Parathyroid adenoma (tissue), 2 donors: ENCODE measurements at regions not wholly inside any gene's neighbourhood (a gene's known extent, or its start where the extent isn't known, plus 50 kb on each side); places are given as distances from the start of the nearest gene placed in this dataset.

Experiments used
- H2AFZ ChIP-seq: fragments of 300-600 bp; sonication (generic); one replicate; pipeline ENCODE4 v1.7.0; 2017; ENCODE audit warnings: antibody characterized with exemption, mild to moderate bottlenecking
- H3K27ac ChIP-seq: fragments of 300-600 bp; sonication (generic); one replicate; pipeline ENCODE4 v1.7.0; 2017
- H3K27me3 ChIP-seq: fragments of 300-600 bp; sonication (generic); one replicate; pipeline ENCODE4 v1.7.0; 2017; ENCODE audit warnings: low read length; ENCODE audit not compliant: control insufficient read depth, insufficient read depth
- H3K36me3 ChIP-seq: fragments of 300-600 bp; sonication (generic); one replicate; pipeline ENCODE4 v1.7.0; 2017; ENCODE audit warnings: low read length; ENCODE audit not compliant: control insufficient read depth, insufficient read depth
- H3K4me1 ChIP-seq: fragments of 300-600 bp; sonication (generic); one replicate; pipeline ENCODE4 v1.7.0; 2017; ENCODE audit warnings: control low read depth
- H3K4me2 ChIP-seq: fragments of 300-600 bp; sonication (generic); one replicate; pipeline ENCODE4 v1.7.0; 2017; ENCODE audit warnings: low read length
- H3K4me3 ChIP-seq: fragments of 300-600 bp; sonication (generic); one replicate; pipeline ENCODE4 v1.7.0; 2017; ENCODE audit warnings: low read depth, low read length
- H3K79me2 ChIP-seq: fragments of 300-600 bp; sonication (generic); one replicate; pipeline ENCODE4 v1.7.0; 2017; ENCODE audit warnings: control low read depth
- H3K9ac ChIP-seq: fragments of 300-600 bp; sonication (generic); one replicate; pipeline ENCODE4 v1.7.0; 2017; ENCODE audit warnings: mild to moderate bottlenecking
- H3K9me3 ChIP-seq: fragments of 300-600 bp; sonication (generic); one replicate; pipeline ENCODE4 v1.7.0; 2017; ENCODE audit warnings: low read length; ENCODE audit not compliant: control insufficient read depth
- CTCF ChIP-seq: fragments of 300-600 bp; sonication (generic); IDR thresholded peaks from one replicate; pipeline ENCODE4 v1.7.0; 2017; ENCODE audit warnings: antibody characterized with exemption, mild to moderate bottlenecking
- donor health status: primary hyperparathyroidism.

GRCh38 chr9:27659571-27659970 lies 86.3 kb upstream of the C9orf72 start:
- Histone ChIP-seq H3K9me3 (no peaks in the 10 kb centered on the region), H3K4me1 (no peaks in the 10 kb centered on the region), H3K9ac (no peak overlapping the region), H2AFZ (no peak overlapping the region), H3K79me2 (no peaks in the 10 kb centered on the region), H3K36me3 (no peaks in the 10 kb centered on the region), H3K27me3 (no peaks in the 10 kb centered on the region), H3K4me2 (no peak overlapping the region), H3K4me3 (no peak overlapping the region), H3K27ac (no peak overlapping the region)
- TF ChIP-seq CTCF, result no peak

GRCh38 chr9:27660148-27660547 lies 86.9 kb upstream of the C9orf72 start:
- Histone ChIP-seq H3K4me2 (no peak overlapping the region), H3K9ac (no peak overlapping the region), H3K36me3 (no peaks in the 10 kb centered on the region), H3K9me3 (no peaks in the 10 kb centered on the region), H3K79me2 (no peaks in the 10 kb centered on the region), H3K27ac (no peak overlapping the region), H3K27me3 (no peaks in the 10 kb centered on the region), H2AFZ (no peak overlapping the region), H3K4me3 (no peak overlapping the region), H3K4me1 (no peaks in the 10 kb centered on the region)
- TF ChIP-seq CTCF, result no peak

- no peaks in the 10 kb centered on the region for H3K79me2 ChIP-seq
- no peak overlapping the region for H3K9ac ChIP-seq
- no peak overlapping the region for H3K4me3 ChIP-seq
- TF ChIP-seq CTCF, result no peak
- H3K4me2 ChIP-seq, result no peak overlapping the region
- no peak overlapping the region for H3K27ac ChIP-seq
- no peaks in the 10 kb centered on the region for H3K4me1 ChIP-seq
- no peaks in the 10 kb centered on the region for H3K36me3 ChIP-seq
- H2AFZ ChIP-seq, result no peak overlapping the region
- no peaks in the 10 kb centered on the region for H3K27me3 ChIP-seq
- H3K9me3 ChIP-seq, result no peaks in the 10 kb centered on the region
These were observed 90.2 kb upstream of the C9orf72 start for GRCh38 chr9:27663526-27663925.

- no peaks in the 10 kb centered on the region for H3K36me3 ChIP-seq
- H3K27ac ChIP-seq, result no peak overlapping the region
- no peaks in the 10 kb centered on the region for H3K4me1 ChIP-seq
- no peak overlapping the region for H3K9ac ChIP-seq
- no peaks in the 10 kb centered on the region for H3K79me2 ChIP-seq
- TF ChIP-seq CTCF, result no peak
- no peak overlapping the region for H3K4me2 ChIP-seq
- H3K9me3 ChIP-seq, result no peaks in the 10 kb centered on the region
- H2AFZ ChIP-seq, result no peak overlapping the region
- no peaks in the 10 kb centered on the region for H3K27me3 ChIP-seq
- no peak overlapping the region for H3K4me3 ChIP-seq
These were observed 91.0 kb upstream of the C9orf72 start for GRCh38 chr9:27664121-27664779.

GRCh38 chr9:27665136-27665535 lies 91.9 kb upstream of the C9orf72 start:
- H3K9me3 ChIP-seq, result no peaks in the 10 kb centered on the region
- H3K4me2 ChIP-seq, result no peak overlapping the region
- TF ChIP-seq CTCF, result no peak
- H3K36me3 ChIP-seq, result no peaks in the 10 kb centered on the region
- H3K27me3 ChIP-seq, result no peaks in the 10 kb centered on the region
- no peak overlapping the region for H2AFZ ChIP-seq
- H3K79me2 ChIP-seq, result no peaks in the 10 kb centered on the region
- no peak overlapping the region for H3K9ac ChIP-seq
- H3K4me3 ChIP-seq, result no peak overlapping the region
- no peak overlapping the region for H3K27ac ChIP-seq
- H3K4me1 ChIP-seq, result no peaks in the 10 kb centered on the region
